ENCODE measurements at regions not wholly inside any gene's neighbourhood (a gene's known extent, or its start where the extent isn't known, plus 50 kb on each side); places are given as distances from the start of the nearest gene placed in this dataset.

- DNase-seq (ENCODE audit: low read depth, low spot score) (no peak), ATAC-seq (no peak), FAIRE-seq (no peak)
- WGBS (ENCODE audit: insufficient coverage, insufficient replicate concordance, low lambda C conversion rate, missing lambda C conversion rate): 51% methylated on average over 3 of the region's 3 CpGs
- ChIA-PET POLR2A (no interaction called here), CTCF (no interaction called here), SMC1A (ENCODE audit: uncharacterized antibody, unreplicated experiment) (no interaction called here), RAD21 (ENCODE audit: unreplicated experiment) (no interaction called here)
- Histone ChIP-seq H3K27me3 (replicated peaks in 1 of 2; ENCODE audit: control insufficient read depth in 2 of 2, insufficient read depth in 2 of 2, low read length in 1 of 2) (no peaks in the 10 kb centered on the region), H3K9ac (ENCODE audit: control insufficient read depth, insufficient read depth, low read length) (no peak overlapping the region), H3K9me3 (replicated peaks; ENCODE audit: control insufficient read depth, insufficient read depth, low read length) (no peaks in the 10 kb centered on the region; the same call in 2 of the 3 replicates), H3K4me3 (no peak overlapping the region), H3K4me2 (ENCODE audit: control insufficient read depth, insufficient read depth) (no peak overlapping the region), H3K79me2 (ENCODE audit: control insufficient read depth, insufficient read depth, low read length) (no peaks in the 10 kb centered on the region), H3K27ac (ENCODE audit: control insufficient read depth, insufficient read depth) (no peak overlapping the region), H3K4me1 (ENCODE audit: control insufficient read depth, insufficient read depth, low read length) (no peaks in the 10 kb centered on the region), H2AFZ (ENCODE audit: control insufficient read depth, low read depth, low read length) (no peak overlapping the region), H3K36me3 (ENCODE audit: control insufficient read depth in 2 of 2, insufficient read depth in 2 of 2, low read length in 1 of 2) (no peaks in the 10 kb centered on the region), H4K20me1 (ENCODE audit: control insufficient read depth, insufficient read depth) (no peaks in the 10 kb centered on the region)
- in situ Hi-C loops (cut with MboI) (no loop called here), intact Hi-C loops (cut with micrococcal nuclease; ENCODE audit: unreplicated experiment) (no loop called here)
- TF ChIP-seq ASH2L (IDR thresholded peaks at IDR 0.05; ENCODE audit: borderline replicate concordance, low read depth) (no peak), SMC3 (IDR thresholded peaks at IDR 0.05; ENCODE audit: borderline replicate concordance, low read length) (no peak), KLF5 (IDR thresholded peaks at IDR 0.05; ENCODE audit: partially characterized antibody) (no peak), LARP7 (IDR thresholded peaks at IDR 0.05) (no peak), HDAC2 (IDR thresholded peaks at IDR 0.05) (no peak), NR2F1 (conservative IDR thresholded peaks at IDR 0.05) (no peak), HDAC6 (IDR thresholded peaks at IDR 0.05; ENCODE audit: unreplicated experiment) (no peak), RCOR1 (conservative IDR thresholded peaks at IDR 0.05; ENCODE audit: low read depth, low read length) (no peak)
- BruUV-seq (replicated peaks): no TSS peak
These were observed 170.7 kb upstream of the ERBB4 start for GRCh38 chr2:212709280-212709679.

- Histone ChIP-seq H3K9me3 (replicated peaks; ENCODE audit: control insufficient read depth, insufficient read depth, low read length) (no peaks in the 10 kb centered on the region; the same call in 2 of the 3 replicates), H3K36me3 (ENCODE audit: control insufficient read depth in 2 of 2, insufficient read depth in 2 of 2, low read length in 1 of 2) (no peaks in the 10 kb centered on the region), H3K4me3 (no peak overlapping the region), H3K4me2 (ENCODE audit: control insufficient read depth, insufficient read depth) (no peak overlapping the region), H3K27ac (ENCODE audit: control insufficient read depth, insufficient read depth) (no peak overlapping the region), H4K20me1 (ENCODE audit: control insufficient read depth, insufficient read depth) (no peaks in the 10 kb centered on the region), H3K79me2 (ENCODE audit: control insufficient read depth, insufficient read depth, low read length) (no peaks in the 10 kb centered on the region), H3K27me3 (replicated peaks in 1 of 2; ENCODE audit: control insufficient read depth in 2 of 2, insufficient read depth in 2 of 2, low read length in 1 of 2) (no peaks in the 10 kb centered on the region), H3K9ac (ENCODE audit: control insufficient read depth, insufficient read depth, low read length) (no peak overlapping the region), H3K4me1 (ENCODE audit: control insufficient read depth, insufficient read depth, low read length) (no peaks in the 10 kb centered on the region), H2AFZ (ENCODE audit: control insufficient read depth, low read depth, low read length) (no peak overlapping the region)
- CTCF ChIA-PET: interaction anchor here (0.6 kb wide), 1 partner anchor 345 kb away, joined by 3 read pairs; no protein-coding TSS in a partner anchor
- no peak for ATAC-seq
- SMC1A ChIA-PET (ENCODE audit: uncharacterized antibody, unreplicated experiment): no interaction called here
- FAIRE-seq: no peak
- intact Hi-C loops (cut with micrococcal nuclease; ENCODE audit: unreplicated experiment) (no loop called here), in situ Hi-C loops (cut with MboI) (no loop called here)
- RAD21 ChIA-PET (ENCODE audit: unreplicated experiment): no interaction called here
- no TSS peak for BruUV-seq (replicated peaks)
- no peak for DNase-seq (ENCODE audit: low read depth, low spot score)
- 27% methylated on average over 2 of the region's 2 CpGs for WGBS (ENCODE audit: insufficient coverage, insufficient replicate concordance, low lambda C conversion rate, missing lambda C conversion rate)
- POLR2A ChIA-PET: no interaction called here
- no peak for TF ChIP-seq JUND (IDR thresholded peaks at IDR 0.05; ENCODE audit: low read depth, low read length)
- no peak for TF ChIP-seq ZBTB11 (CRISPR knock-in tag; IDR thresholded peaks at IDR 0.05)
- no peak for TF ChIP-seq ZNF622 (IDR thresholded peaks at IDR 0.05)
- no peak for TF ChIP-seq POLR2AphosphoS5 (IDR thresholded peaks at IDR 0.05; ENCODE audit: low read length)
- no peak for TF ChIP-seq ATF7 (IDR thresholded peaks at IDR 0.05; ENCODE audit: low read depth)
- TF ChIP-seq BCL3 (IDR thresholded peaks at IDR 0.05; ENCODE audit: borderline replicate concordance, insufficient read depth, low read depth, low read length, poor library complexity, severe bottlenecking): no peak
These were observed 169.8 kb upstream of the ERBB4 start for GRCh38 chr2:212708355-212708754.

All from GM12878 (cell line).